ENCODE measurements at regions not wholly inside any gene's neighbourhood (a gene's known extent, or its start where the extent isn't known, plus 50 kb on each side); places are given as distances from the start of the nearest gene placed in this dataset.

GRCh38 chr4:177052211-177052934 is 257.3 kb upstream of the NEIL3 start:
- DNase-seq: no peak

- DNase-seq: no peak
These were observed 252.5 kb upstream of the NEIL3 start for GRCh38 chr4:177057186-177057585.

- DNase-seq: no peak
These were observed 245.6 kb upstream of the NEIL3 start for GRCh38 chr4:177064116-177064515.

GRCh38 chr4:177064729-177065394 is 244.8 kb upstream of the NEIL3 start:
- no peak for DNase-seq

GRCh38 chr4:177066746-177067145 is 242.9 kb upstream of the NEIL3 start:
- DNase-seq: no peak

GRCh38 chr4:177070533-177071058 is 239.1 kb upstream of the NEIL3 start:
- DNase-seq: no peak

GRCh38 chr4:177077095-177077971 is 232.3 kb upstream of the NEIL3 start:
- no peak for DNase-seq

- no peak for DNase-seq
These were observed 230.3 kb upstream of the NEIL3 start for GRCh38 chr4:177079327-177079726.

GRCh38 chr4:177080388-177080787 is 229.3 kb upstream of the NEIL3 start:
- DNase-seq: no peak

GRCh38 chr4:177087060-177087459 is 222.6 kb upstream of the NEIL3 start:
- no peak for DNase-seq

GRCh38 chr4:177087499-177087898 is 222.2 kb upstream of the NEIL3 start:
- no peak for DNase-seq

GRCh38 chr4:177091515-177091914 is 218.2 kb upstream of the NEIL3 start:
- no peak for DNase-seq

- DNase-seq: no peak
These were observed 216.9 kb upstream of the NEIL3 start for GRCh38 chr4:177092807-177093206.

GRCh38 chr4:177093964-177094363 is 215.7 kb upstream of the NEIL3 start:
- no peak for DNase-seq

- DNase-seq: no peak
These were observed 212.4 kb upstream of the NEIL3 start for GRCh38 chr4:177097291-177097690.

- DNase-seq: no peak
These were observed 210.5 kb upstream of the NEIL3 start for GRCh38 chr4:177099211-177099610.

- DNase-seq: no peak
These were observed 209.4 kb upstream of the NEIL3 start for GRCh38 chr4:177100307-177100706.

GRCh38 chr4:177103619-177104018 is 206.1 kb upstream of the NEIL3 start:
- no peak for DNase-seq

- no peak for DNase-seq
These were observed 204.1 kb upstream of the NEIL3 start for GRCh38 chr4:177105536-177105935.

- no peak for DNase-seq
These were observed 202.3 kb upstream of the NEIL3 start for GRCh38 chr4:177107288-177107921.

GRCh38 chr4:177108708-177109107 is 201.0 kb upstream of the NEIL3 start:
- DNase-seq: no peak

GRCh38 chr4:177109769-177110168 is 199.9 kb upstream of the NEIL3 start:
- no peak for DNase-seq
